H1 (cell line): ENCODE measurements at regions not wholly inside any gene's neighbourhood (a gene's known extent, or its start where the extent isn't known, plus 50 kb on each side); places are given as distances from the start of the nearest gene placed in this dataset.
A peak's percentile ranks its signal among the peaks of the same experiment; 100 is the strongest.

ENCODE experiments used
- CTCF ChIA-PET: fragments of 300-600 bp; sonication (Branson Sonifier 250); formaldehyde crosslinking; loops from one replicate; lab custom pipeline; 2021; ENCODE audit not compliant: partially characterized antibody; lab: Charles Lee
- POLR2A ChIA-PET: fragments of 300-600 bp; sonication (Branson Sonifier 250); formaldehyde crosslinking; loops from one replicate; lab custom pipeline; 2021; ENCODE audit warnings: inconsistent platforms; ENCODE audit not compliant: partially characterized antibody; lab: Charles Lee
- DNase-seq, 2 experiments: peaks; one replicate each; pipeline versions ENCODE4 v3.0.0 to v3.0.0-alpha.2; 2010 to 2022; ENCODE audit warnings: low spot score in 2 of 2, low read depth in 1 of 2, mixed read lengths in 1 of 2
- FAIRE-seq: peaks from 2 replicates; lab custom pipeline; 2011; peaks lifted over from hg19 to GRCh38; lab: Jason Lieb, UNC
- H2AFZ ChIP-seq: 2 replicates; pipeline ENCODE4 v1.8.1; 2012; ENCODE audit warnings: low read length, inconsistent platforms
- H2AK5ac ChIP-seq: 2 replicates; pipeline ENCODE4 v1.6.1; 2013; ENCODE audit warnings: low read depth, low read length
- H2BK120ac ChIP-seq: replicated peaks from 2 replicates; pipeline ENCODE3; 2013; ENCODE audit warnings: low read depth, low read length, inconsistent platforms
- H2BK12ac ChIP-seq: 2 replicates; pipeline ENCODE4 v1.6.1; 2013; ENCODE audit warnings: low read depth, low read length
- H2BK15ac ChIP-seq: 2 replicates; pipeline ENCODE4 v1.6.1; 2013; ENCODE audit warnings: low read length
- H2BK20ac ChIP-seq: 2 replicates; pipeline ENCODE4 v1.6.1; 2013; ENCODE audit warnings: low read length
- H2BK5ac ChIP-seq: 2 replicates; pipeline ENCODE4 v1.6.1; 2013; ENCODE audit warnings: low read depth, low read length
- H3K14ac ChIP-seq: 2 replicates; pipeline ENCODE4 v1.6.1; 2013; ENCODE audit warnings: inconsistent platforms; ENCODE audit not compliant: insufficient read length
- H3K18ac ChIP-seq: 2 replicates; pipeline ENCODE4 v1.6.1; 2013; ENCODE audit warnings: low read length; ENCODE audit errors: extremely low read depth
- H3K23ac ChIP-seq: 2 replicates; pipeline ENCODE4 v1.6.1; 2013; ENCODE audit warnings: inconsistent platforms; ENCODE audit not compliant: insufficient read length
- H3K23me2 ChIP-seq: 2 replicates; pipeline ENCODE4 v1.6.1; 2013; ENCODE audit warnings: low read depth, low read length
- H3K27ac ChIP-seq: 2 replicates; pipeline ENCODE4 v1.6.1; 2011; ENCODE audit warnings: low read depth, low read length, inconsistent platforms
- H3K27me3 ChIP-seq, 4 experiments: replicated peaks in 1 of 4; 1 replicate in 1 of 4; 2 replicates in 3 of 4; pipeline versions ENCODE4 v1.6.1 to v1.8.1; 2011 to 2013; ENCODE audit warnings: low read length in 3 of 4, mild to moderate bottlenecking in 3 of 4, inconsistent platforms in 2 of 4, mixed read lengths in 2 of 4, moderate library complexity in 1 of 4; ENCODE audit not compliant: control insufficient read depth in 3 of 4, insufficient read depth in 3 of 4; ENCODE audit errors: extremely low read depth in 1 of 4
- H3K36me3 ChIP-seq, 4 experiments: 2 replicates each; pipeline versions ENCODE4 v1.6.1 to v1.8.1; 2011 to 2013; ENCODE audit warnings: mild to moderate bottlenecking in 4 of 4, low read length in 3 of 4, moderate library complexity in 2 of 4, control low read depth in 1 of 4, inconsistent platforms in 1 of 4; ENCODE audit not compliant: insufficient read depth in 4 of 4, control insufficient read depth in 2 of 4
- H3K4ac ChIP-seq: replicated peaks from 2 replicates; pipeline ENCODE3; 2013; ENCODE audit warnings: low read length, low read depth, mixed read lengths, inconsistent platforms; ENCODE audit not compliant: insufficient read length
- H3K4me1 ChIP-seq, 4 experiments: replicated peaks in 1 of 4; 1 replicate in 1 of 4; 2 replicates in 3 of 4; pipeline versions ENCODE4 v1.6.1 to v1.8.1; 2011 to 2013; ENCODE audit warnings: low read length in 3 of 4, inconsistent platforms in 2 of 4, mixed read lengths in 1 of 4; ENCODE audit not compliant: insufficient read depth in 4 of 4, control insufficient read depth in 3 of 4
- H3K4me2 ChIP-seq, 2 experiments: 2 replicates each; pipeline versions ENCODE4 v1.6.1 to v1.8.1; 2011 to 2013; ENCODE audit warnings: low read depth in 2 of 2, low read length in 2 of 2, control low read depth in 1 of 2, inconsistent platforms in 1 of 2, mild to moderate bottlenecking in 1 of 2; ENCODE audit not compliant: insufficient read depth in 1 of 2
- H3K4me3 ChIP-seq, 4 experiments: fragments of 200-600, 300-600 bp in 1 of 4; sonication (generic), shearing (Covaris generic), sonication (Bioruptor Twin) in 1 of 4; 2 replicates each; pipeline versions ENCODE4 v1.5.1 to v1.8.1; 2011 to 2016; ENCODE audit warnings: low read length in 4 of 4, low read depth in 3 of 4, control low read depth in 2 of 4, inconsistent platforms in 2 of 4, mild to moderate bottlenecking in 2 of 4, mixed read lengths in 1 of 4, moderate library complexity in 1 of 4; ENCODE audit not compliant: insufficient read depth in 2 of 4; ENCODE audit errors: extremely low read depth in 1 of 4
- H3K56ac ChIP-seq: replicated peaks from 2 replicates; pipeline ENCODE3; 2013; ENCODE audit warnings: low read depth, mild to moderate bottlenecking, mixed read lengths, low read length, inconsistent platforms; ENCODE audit not compliant: insufficient read length
- H3K79me1 ChIP-seq: 2 replicates; pipeline ENCODE4 v1.6.1; 2013; ENCODE audit warnings: low read depth, low read length, control low read depth
- H3K79me2 ChIP-seq, 2 experiments: 2 replicates each; pipeline versions ENCODE4 v1.6.1 to v1.8.1; 2012 to 2013; ENCODE audit warnings: low read length in 2 of 2, mild to moderate bottlenecking in 2 of 2, inconsistent platforms in 1 of 2; ENCODE audit not compliant: insufficient read depth in 2 of 2, control insufficient read depth in 1 of 2
- H3K9ac ChIP-seq, 4 experiments: replicated peaks in 1 of 4; 1 replicate in 1 of 4; 2 replicates in 3 of 4; pipeline versions ENCODE4 v1.6.1 to v1.8.1; 2011 to 2013; ENCODE audit warnings: low read depth in 3 of 4, low read length in 3 of 4, control low read depth in 2 of 4, mild to moderate bottlenecking in 2 of 4, moderate library complexity in 2 of 4, inconsistent platforms in 1 of 4; ENCODE audit errors: extremely low read depth in 1 of 4
- H3K9me3 ChIP-seq, 2 experiments: 2 replicates each; pipeline versions ENCODE4 v1.6.1 to v1.8.1; 2012 to 2013; ENCODE audit warnings: mild to moderate bottlenecking in 2 of 2, moderate library complexity in 2 of 2, control low read depth in 1 of 2, inconsistent platforms in 1 of 2, low read depth in 1 of 2, low read length in 1 of 2, mixed read lengths in 1 of 2; ENCODE audit not compliant: insufficient read depth in 2 of 2
- H4K20me1 ChIP-seq, 2 experiments: replicated peaks in 1 of 2; 2 replicates each; pipeline versions ENCODE3 to v1.8.1; 2011 to 2013; ENCODE audit warnings: inconsistent platforms in 2 of 2, low read length in 2 of 2, mild to moderate bottlenecking in 1 of 2; ENCODE audit not compliant: insufficient read depth in 2 of 2, control insufficient read depth in 1 of 2
- H4K5ac ChIP-seq: 2 replicates; pipeline ENCODE4 v1.6.1; 2013; ENCODE audit warnings: low read length, low read depth, mixed read lengths, inconsistent platforms; ENCODE audit not compliant: insufficient read length
- H4K8ac ChIP-seq: 2 replicates; pipeline ENCODE4 v1.8.0; 2013; ENCODE audit warnings: mild to moderate bottlenecking, moderate library complexity, low read length, inconsistent platforms; ENCODE audit not compliant: insufficient read depth; ENCODE audit errors: extremely low read depth
- H4K91ac ChIP-seq: replicated peaks from 2 replicates; pipeline ENCODE3; 2013; ENCODE audit warnings: low read length, mixed read lengths, inconsistent platforms; ENCODE audit not compliant: insufficient read length
- EGR1 ChIP-seq: IDR thresholded peaks from 2 replicates; pipeline ENCODE4 v1.6.1; 2011; ENCODE audit warnings: low read depth, low read length, borderline replicate concordance
- HDAC2 ChIP-seq, 2 experiments: fragments of 300-600 bp in 1 of 2; sonication (generic) in 1 of 2; IDR thresholded peaks; 2 replicates each; pipeline ENCODE4 v1.6.1; 2011 to 2012; ENCODE audit warnings: low read depth in 2 of 2, low read length in 2 of 2, mild to moderate bottlenecking in 2 of 2, moderate library complexity in 2 of 2, borderline replicate concordance in 1 of 2, inconsistent platforms in 1 of 2
- KDM5A ChIP-seq: fragments of 200-600 bp; IDR thresholded peaks from 2 replicates; pipeline ENCODE4 v1.7.1; 2012; ENCODE audit warnings: mild to moderate bottlenecking, low read length, inconsistent platforms, mixed read lengths
- NANOG ChIP-seq: IDR thresholded peaks from 2 replicates; pipeline ENCODE4 v1.6.1; 2011; ENCODE audit warnings: low read length, low read depth, mild to moderate bottlenecking, inconsistent platforms; ENCODE audit not compliant: insufficient read depth, poor library complexity, severe bottlenecking
- PHF8 ChIP-seq: fragments of 200-600 bp; sonication (generic); conservative IDR thresholded peaks from 2 replicates; pipeline ENCODE4 v1.7.1; 2012; ENCODE audit warnings: low read depth, mild to moderate bottlenecking, inconsistent platforms, low read length, moderate library complexity
- SIX5 ChIP-seq: IDR thresholded peaks from 2 replicates; pipeline ENCODE4 v1.6.1; 2011; ENCODE audit warnings: mild to moderate bottlenecking, low read depth, low read length
- WGBS, 2 experiments: shearing (Covaris generic) in 1 of 2; methylation state at CpG; one replicate each; pipeline versions ENCODE4 v1.1.6 to v1.1.7; 2013 to 2015; ENCODE audit warnings: low lambda C conversion rate in 2 of 2, mixed read lengths in 2 of 2, inconsistent platforms in 1 of 2, low coverage in 1 of 2, missing lambda C conversion rate in 1 of 2; ENCODE audit not compliant: insufficient replicate concordance in 2 of 2, insufficient coverage in 1 of 2, insufficient read length in 1 of 2; ENCODE audit errors: extremely low coverage in 1 of 2, missing lambda C conversion rate in 1 of 2; 5-methylcytosine and 5-hydroxymethylcytosine counted together

DNA sequence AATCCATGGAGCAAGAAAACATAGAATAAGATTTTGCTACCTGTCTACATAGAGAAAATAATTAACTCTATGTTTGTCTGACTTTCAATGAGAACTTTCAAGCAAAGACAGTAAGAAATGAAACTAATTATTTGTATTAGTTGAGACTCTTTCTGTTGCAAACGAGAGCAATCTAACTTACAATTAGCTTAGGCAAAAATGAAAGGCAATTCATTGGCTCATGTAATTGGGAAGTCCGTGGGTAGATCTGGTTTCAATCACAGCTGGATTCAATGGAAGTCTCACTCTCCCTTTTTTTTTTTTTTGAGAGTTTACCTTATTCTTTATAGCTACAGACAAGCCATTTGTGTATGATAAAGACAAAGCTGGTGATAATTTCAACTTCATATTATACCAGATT, 68.2 kb upstream of the STXBP5 start:
- peak overlapping the region in 1 of 2 experiments; percentile 20; a peak in 2 of 4 replicates for H3K4me2 ChIP-seq
- H3K56ac ChIP-seq, result no peak overlapping the region
- H4K91ac ChIP-seq, result no peak overlapping the region
- H3K27ac ChIP-seq, result no peak overlapping the region
- H3K23ac ChIP-seq, result no peak overlapping the region
- no peak overlapping the region for H3K4ac ChIP-seq
- H2BK15ac ChIP-seq, result no peak overlapping the region
- H2BK20ac ChIP-seq, result no peak overlapping the region
- WGBS, 2 experiments, result 33% methylated on average over 2 of the region's 2 CpGs; no CpG with 5 or more reads in 1 of the 2 experiments
- H3K14ac ChIP-seq, result no peak overlapping the region
- H3K79me2 ChIP-seq, result no peaks in the 10 kb centered on the region
- no peak overlapping the region for H2BK5ac ChIP-seq
- H3K79me1 ChIP-seq, result no peaks in the 10 kb centered on the region
- FAIRE-seq, result no peak
- peaks cover 0 to 5% (median 3%) of the 10 kb centered on the region in 4 experiments; a peak in 3 of 7 replicates for H3K4me1 ChIP-seq
- no peaks in the 10 kb centered on the region for H3K23me2 ChIP-seq
- no peaks in the 10 kb centered on the region for H3K9me3 ChIP-seq
- no peak overlapping the region for H2BK120ac ChIP-seq
- no peaks in the 10 kb centered on the region for H3K27me3 ChIP-seq
- no peak overlapping the region for H2AK5ac ChIP-seq
- no peak overlapping the region for H3K9ac ChIP-seq
- no peaks in the 10 kb centered on the region for H3K36me3 ChIP-seq
- H3K18ac ChIP-seq, result no peak overlapping the region
- H4K20me1 ChIP-seq, result no peaks in the 10 kb centered on the region
- H2AFZ ChIP-seq, result no peak overlapping the region
- no peak overlapping the region; a peak in 1 of 8 replicates for H3K4me3 ChIP-seq
- H4K5ac ChIP-seq, result no peak overlapping the region
- no peak for DNase-seq
- CTCF ChIA-PET, result interaction anchor here (1.7 kb wide), 1 partner anchor 16 kb away, joined by 3 read pairs; no protein-coding TSS in a partner anchor
- H2BK12ac ChIP-seq, result no peak overlapping the region
- H4K8ac ChIP-seq, result no peak overlapping the region
- POLR2A ChIA-PET, result no interaction called here
- TF ChIP-seq EGR1, result no peak
- TF ChIP-seq KDM5A, result no peak
- no peak for TF ChIP-seq NANOG
- no peak for TF ChIP-seq HDAC2 (IDR thresholded peaks at IDR 0.05; ENCODE audit: borderline replicate concordance in 1 of 2, low read depth in 2 of 2, low read length in 2 of 2)
- TF ChIP-seq SIX5, result no peak
- TF ChIP-seq PHF8, result no peak
- TF ChIP-seq, all 59 proteins: peak for 0
